SK-N-SH (cell line): ENCODE measurements at regions not wholly inside any gene's neighbourhood (a gene's known extent, or its start where the extent isn't known, plus 50 kb on each side); places are given as distances from the start of the nearest gene placed in this dataset.

Experiments used
- CTCF ChIA-PET: fragments of 300-600, 350-600 bp; formaldehyde crosslinking; extraction: SDS; loops from one replicate; lab custom pipeline; 2021; lab: Yijun Ruan, JAX
- POLR2A ChIA-PET: fragments of 350-600 bp; sonication (Branson Sonifier 250); formaldehyde crosslinking; extraction: SDS; loops from one replicate; lab custom pipeline; 2020; ENCODE audit warnings: antibody characterized with exemption, inconsistent platforms; lab: Yijun Ruan, JAX
- DNase-seq: peaks from one replicate; pipeline ENCODE4 v3.0.0; 2012
- H2AFZ ChIP-seq: fragments of 200-600 bp; sonication (generic); 2 replicates; pipeline ENCODE4 v1.8.1; 2016; ENCODE audit warnings: antibody characterized with exemption, mild to moderate bottlenecking, low read depth
- H3F3A ChIP-seq: fragments of 200-600 bp; sonication (generic); replicated peaks from 2 replicates; pipeline ENCODE3; 2016; ENCODE audit warnings: antibody characterized with exemption, mild to moderate bottlenecking; ENCODE audit not compliant: insufficient read depth
- H3K27ac ChIP-seq, 2 experiments: fragments of 200-500 bp in 1 of 2; fragments of 200-600 bp in 1 of 2; sonication (Bioruptor generic) in 1 of 2; sonication (generic), shearing (Covaris generic) in 1 of 2; 2 replicates each; pipeline versions ENCODE4 v1.5.1 to v1.6.1; 2014 to 2016; ENCODE audit warnings: low read depth in 2 of 2, inconsistent platforms in 1 of 2, low read length in 1 of 2, mild to moderate bottlenecking in 1 of 2, mixed read lengths in 1 of 2
- H3K27me3 ChIP-seq: fragments of 200-600 bp; sonication (generic), shearing (Covaris generic); 2 replicates; pipeline ENCODE4 v1.6.1; 2016; ENCODE audit warnings: mixed run types; ENCODE audit not compliant: insufficient read depth
- H3K36me3 ChIP-seq, 2 experiments: fragments of 200-500 bp in 1 of 2; fragments of 200-600 bp in 1 of 2; sonication (Bioruptor generic) in 1 of 2; sonication (generic) in 1 of 2; replicated peaks in 1 of 2; 2 replicates each; pipeline versions ENCODE3 to v1.5.1; 2014 to 2016; ENCODE audit warnings: low read length in 1 of 2, mild to moderate bottlenecking in 1 of 2; ENCODE audit not compliant: insufficient read depth in 2 of 2, control insufficient read depth in 1 of 2
- H3K4me1 ChIP-seq, 2 experiments: fragments of 200-500 bp in 1 of 2; fragments of 200-600 bp in 1 of 2; sonication (Bioruptor generic) in 1 of 2; sonication (generic), shearing (Covaris generic) in 1 of 2; 2 replicates each; pipeline versions ENCODE4 v1.5.1 to v1.6.1; 2014 to 2016; ENCODE audit warnings: low read depth in 1 of 2, low read length in 1 of 2, mixed run types in 1 of 2; ENCODE audit not compliant: insufficient read depth in 2 of 2, control insufficient read depth in 1 of 2
- H3K4me2 ChIP-seq: fragments of 200-600 bp; sonication (generic), shearing (Covaris generic); 2 replicates; pipeline ENCODE4 v1.6.1; 2017; ENCODE audit warnings: mixed run types
- H3K4me3 ChIP-seq, 2 experiments: fragments of 200-500 bp in 1 of 2; fragments of 200-600 bp in 1 of 2; sonication (Bioruptor generic) in 1 of 2; sonication (generic), shearing (Covaris generic) in 1 of 2; 2 replicates each; pipeline versions ENCODE4 v1.5.1 to v1.8.1; 2014 to 2016; ENCODE audit warnings: low read depth in 2 of 2, inconsistent platforms in 1 of 2, low read length in 1 of 2, mild to moderate bottlenecking in 1 of 2, mixed read lengths in 1 of 2, moderate library complexity in 1 of 2
- H3K79me2 ChIP-seq: fragments of 200-600 bp; sonication (generic); 2 replicates; pipeline ENCODE4 v1.8.1; 2017; ENCODE audit warnings: mild to moderate bottlenecking; ENCODE audit not compliant: insufficient read depth
- H3K9ac ChIP-seq: fragments of 200-600 bp; sonication (generic); 2 replicates; pipeline ENCODE4 v1.6.1; 2017; ENCODE audit warnings: mixed run types
- H3K9me2 ChIP-seq: fragments of 200-600 bp; sonication (generic); 2 replicates; pipeline ENCODE4 v1.6.1; 2017; ENCODE audit warnings: mixed run types
- H3K9me3 ChIP-seq: fragments of 200-600 bp; sonication (generic); 2 replicates; pipeline ENCODE4 v1.6.1; 2017; ENCODE audit warnings: mixed run types, mild to moderate bottlenecking, moderate library complexity
- H4K20me1 ChIP-seq: fragments of 200-600 bp; sonication (generic); 2 replicates; pipeline ENCODE4 v1.6.1; 2017; ENCODE audit warnings: mild to moderate bottlenecking, mixed run types; ENCODE audit not compliant: insufficient read depth
- CHD2 ChIP-seq: fragments of 150-350 bp; IDR thresholded peaks from 2 replicates; pipeline ENCODE4 v1.6.1; 2018; ENCODE audit warnings: low read length; ENCODE audit not compliant: partially characterized antibody
- ELF1 ChIP-seq: IDR thresholded peaks from 2 replicates; pipeline ENCODE4 v1.4.0; 2012
- EZH2phosphoT487 ChIP-seq: fragments of 200-600 bp; sonication (generic); IDR thresholded peaks from 2 replicates; pipeline ENCODE4 v1.6.1; 2017; ENCODE audit warnings: low read depth, mixed run types, mild to moderate bottlenecking, antibody characterized with exemption, moderate library complexity, borderline replicate concordance
- JUND ChIP-seq: IDR thresholded peaks from 2 replicates; pipeline ENCODE4 v1.4.0; 2012
- MEF2A ChIP-seq: IDR thresholded peaks from 2 replicates; pipeline ENCODE4 v1.4.0; 2012; ENCODE audit warnings: low read depth, borderline replicate concordance
- NFIC ChIP-seq: IDR thresholded peaks from 2 replicates; pipeline ENCODE4 v1.4.0; 2012; ENCODE audit warnings: borderline replicate concordance
- RAD21 ChIP-seq: IDR thresholded peaks from 2 replicates; pipeline ENCODE4 v1.6.1; 2012; ENCODE audit warnings: mild to moderate bottlenecking, low read length
- RFX5 ChIP-seq: IDR thresholded peaks from 2 replicates; pipeline ENCODE4 v1.6.1; 2012; ENCODE audit warnings: mild to moderate bottlenecking, improper control_type of control experiment, low read length
- RXRA ChIP-seq: IDR thresholded peaks from 2 replicates; pipeline ENCODE4 v1.4.0; 2012; ENCODE audit warnings: low read depth, mild to moderate bottlenecking, borderline replicate concordance
- SIN3A ChIP-seq: IDR thresholded peaks from 2 replicates; pipeline ENCODE4 v1.6.1; 2012; ENCODE audit warnings: low read depth, mild to moderate bottlenecking, low read length, moderate library complexity, borderline replicate concordance
- TAF1 ChIP-seq: IDR thresholded peaks from 2 replicates; pipeline ENCODE4 v1.6.1; 2012; ENCODE audit warnings: low read depth, mild to moderate bottlenecking, low read length, moderate library complexity, borderline replicate concordance
- TCF12 ChIP-seq: IDR thresholded peaks from 2 replicates; pipeline ENCODE4 v1.4.0; 2012
- TEAD4 ChIP-seq: IDR thresholded peaks from 2 replicates; pipeline ENCODE4 v1.4.0; 2012; ENCODE audit warnings: mild to moderate bottlenecking, borderline replicate concordance; ENCODE audit not compliant: insufficient read depth
- WGBS: methylation state at CpG from one replicate; pipeline ENCODE4 v1.1.6; 2017; ENCODE audit warnings: low lambda C conversion rate; 5-methylcytosine and 5-hydroxymethylcytosine counted together
- TF ChIP-seq, protein P1 (sequence below): IDR thresholded peaks from 2 replicates; pipeline ENCODE4 v1.4.0; 2012; ENCODE audit warnings: low read depth, borderline replicate concordance
- TF ChIP-seq, protein P2 (sequence below): fragments of 200-600 bp; sonication (generic); IDR thresholded peaks from 2 replicates; pipeline ENCODE4 v1.6.1; 2017; ENCODE audit warnings: antibody characterized with exemption, mild to moderate bottlenecking, moderate library complexity
- TF ChIP-seq, protein P3 (sequence below): fragments of 150-350 bp; IDR thresholded peaks from 2 replicates; pipeline ENCODE4 v1.6.1; 2017; ENCODE audit warnings: antibody characterized with exemption, low read length, low read depth, borderline replicate concordance

DNA sequence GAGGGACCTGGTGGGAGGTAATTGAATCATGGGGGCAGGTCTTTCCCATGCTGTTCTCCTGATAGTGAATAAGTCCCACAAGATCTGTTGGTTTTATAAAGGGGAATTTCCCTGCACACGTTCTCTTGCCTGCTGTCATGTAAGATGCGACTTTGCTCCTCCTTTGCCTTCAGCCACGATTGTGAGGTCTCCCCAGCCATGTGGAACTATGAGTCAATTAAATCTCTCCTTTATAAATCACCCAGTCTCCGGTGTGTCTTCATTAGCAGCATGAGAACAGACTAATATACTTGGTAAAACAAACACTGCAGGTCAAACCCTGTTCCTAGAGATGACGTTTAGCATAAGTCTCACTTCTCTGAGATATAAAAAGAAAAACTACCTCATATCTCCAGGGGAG, 148.3 kb downstream of the MATN1 start:
- Histone ChIP-seq H3K27ac (no peak overlapping the region), H3K9ac (no peak overlapping the region), H3F3A (no peaks in the 10 kb centered on the region), H2AFZ (no peak overlapping the region)
- POLR2A ChIA-PET: no interaction called here
- CTCF ChIA-PET: interaction anchor here (1.0 to 1.6 kb wide), 2 partner anchors 167 to 195 kb away, joined by 4 read pairs; no protein-coding TSS in a partner anchor
- TF ChIP-seq, protein P1, sequence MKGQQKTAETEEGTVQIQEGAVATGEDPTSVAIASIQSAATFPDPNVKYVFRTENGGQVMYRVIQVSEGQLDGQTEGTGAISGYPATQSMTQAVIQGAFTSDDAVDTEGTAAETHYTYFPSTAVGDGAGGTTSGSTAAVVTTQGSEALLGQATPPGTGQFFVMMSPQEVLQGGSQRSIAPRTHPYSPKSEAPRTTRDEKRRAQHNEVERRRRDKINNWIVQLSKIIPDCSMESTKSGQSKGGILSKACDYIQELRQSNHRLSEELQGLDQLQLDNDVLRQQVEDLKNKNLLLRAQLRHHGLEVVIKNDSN: no peak
- TF ChIP-seq EZH2phosphoT487: no peak
- TF ChIP-seq TEAD4: no peak
- TF ChIP-seq TAF1: no peak
- TF ChIP-seq JUND: no peak
- no peak for TF ChIP-seq RXRA
- no peak for TF ChIP-seq SIN3A
- TF ChIP-seq, protein P2, sequence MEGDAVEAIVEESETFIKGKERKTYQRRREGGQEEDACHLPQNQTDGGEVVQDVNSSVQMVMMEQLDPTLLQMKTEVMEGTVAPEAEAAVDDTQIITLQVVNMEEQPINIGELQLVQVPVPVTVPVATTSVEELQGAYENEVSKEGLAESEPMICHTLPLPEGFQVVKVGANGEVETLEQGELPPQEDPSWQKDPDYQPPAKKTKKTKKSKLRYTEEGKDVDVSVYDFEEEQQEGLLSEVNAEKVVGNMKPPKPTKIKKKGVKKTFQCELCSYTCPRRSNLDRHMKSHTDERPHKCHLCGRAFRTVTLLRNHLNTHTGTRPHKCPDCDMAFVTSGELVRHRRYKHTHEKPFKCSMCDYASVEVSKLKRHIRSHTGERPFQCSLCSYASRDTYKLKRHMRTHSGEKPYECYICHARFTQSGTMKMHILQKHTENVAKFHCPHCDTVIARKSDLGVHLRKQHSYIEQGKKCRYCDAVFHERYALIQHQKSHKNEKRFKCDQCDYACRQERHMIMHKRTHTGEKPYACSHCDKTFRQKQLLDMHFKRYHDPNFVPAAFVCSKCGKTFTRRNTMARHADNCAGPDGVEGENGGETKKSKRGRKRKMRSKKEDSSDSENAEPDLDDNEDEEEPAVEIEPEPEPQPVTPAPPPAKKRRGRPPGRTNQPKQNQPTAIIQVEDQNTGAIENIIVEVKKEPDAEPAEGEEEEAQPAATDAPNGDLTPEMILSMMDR: no peak
- TF ChIP-seq MEF2A: no peak
- no peak for TF ChIP-seq ELF1
- no peak for TF ChIP-seq RFX5
- TF ChIP-seq CHD2: no peak
- no peak for TF ChIP-seq TCF12
- TF ChIP-seq NFIC: no peak
- TF ChIP-seq, all 33 proteins: peak for 0
- peaks cover 0 to 25% of the 10 kb centered on the region in 2 experiments; a peak in 1 of 4 replicates for H3K4me1 ChIP-seq
- H3K79me2 ChIP-seq: no peaks in the 10 kb centered on the region
- WGBS: 24% methylated on average over 5 of the region's 5 CpGs
- no peaks in the 10 kb centered on the region for H4K20me1 ChIP-seq
- no peak overlapping the region for H3K4me2 ChIP-seq
- no peaks in the 10 kb centered on the region for H3K9me2 ChIP-seq
- no peak for DNase-seq
- H3K36me3 ChIP-seq: no peaks in the 10 kb centered on the region
- no peaks in the 10 kb centered on the region for H3K27me3 ChIP-seq
- no peaks in the 10 kb centered on the region for H3K9me3 ChIP-seq
- no peak overlapping the region for H3K4me3 ChIP-seq

DNA sequence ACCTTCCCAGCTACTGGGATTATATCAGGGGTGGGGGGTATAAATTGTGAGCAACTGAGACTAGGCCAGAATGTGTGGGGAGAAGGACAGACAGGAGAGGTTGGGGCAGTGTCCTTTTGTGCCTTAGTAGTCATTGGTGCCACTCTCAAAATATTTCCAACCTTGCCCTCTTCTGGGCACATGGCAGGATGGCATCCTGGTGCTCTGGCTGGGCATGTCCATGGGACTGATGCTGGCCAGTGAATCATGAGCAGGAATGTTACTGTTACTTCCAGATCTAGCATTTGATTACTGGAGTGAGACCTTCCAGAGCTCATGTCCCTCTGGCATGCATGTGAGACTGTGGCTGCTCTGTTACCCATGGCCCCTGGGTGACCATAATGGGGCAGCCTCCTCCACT, 151.2 kb downstream of the MATN1 start:
- no peaks in the 10 kb centered on the region for H3K9me3 ChIP-seq
- peak; percentile 33 for DNase-seq
- CTCF ChIA-PET: interaction anchor here (0.6 to 1.6 kb wide), 3 partner anchors 192 to 483 kb away, joined by 3 to 6 read pairs (median 3); no protein-coding TSS in a partner anchor

More for the DNA sequence above, 151.2 kb downstream of the MATN1 start:
- H3K27ac ChIP-seq: no peak overlapping the region
- TF ChIP-seq, protein P3, sequence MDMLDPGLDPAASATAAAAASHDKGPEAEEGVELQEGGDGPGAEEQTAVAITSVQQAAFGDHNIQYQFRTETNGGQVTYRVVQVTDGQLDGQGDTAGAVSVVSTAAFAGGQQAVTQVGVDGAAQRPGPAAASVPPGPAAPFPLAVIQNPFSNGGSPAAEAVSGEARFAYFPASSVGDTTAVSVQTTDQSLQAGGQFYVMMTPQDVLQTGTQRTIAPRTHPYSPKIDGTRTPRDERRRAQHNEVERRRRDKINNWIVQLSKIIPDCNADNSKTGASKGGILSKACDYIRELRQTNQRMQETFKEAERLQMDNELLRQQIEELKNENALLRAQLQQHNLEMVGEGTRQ: no peak
- TF ChIP-seq RAD21: peak; percentile 37
- TF ChIP-seq, all 33 proteins: peak for 1
- H3K9me2 ChIP-seq: no peaks in the 10 kb centered on the region
- POLR2A ChIA-PET: no interaction called here
- H3K9ac ChIP-seq: no peak overlapping the region
- no peaks in the 10 kb centered on the region for H4K20me1 ChIP-seq
- H3F3A ChIP-seq: no peaks in the 10 kb centered on the region
- no peaks in the 10 kb centered on the region for H3K36me3 ChIP-seq
- no peak overlapping the region for H3K4me2 ChIP-seq
- no peaks in the 10 kb centered on the region for H3K27me3 ChIP-seq
- peaks cover 0 to 25% of the 10 kb centered on the region in 2 experiments; a peak in 1 of 4 replicates for H3K4me1 ChIP-seq
- no peak overlapping the region for H3K4me3 ChIP-seq
- no peak overlapping the region for H2AFZ ChIP-seq
- H3K79me2 ChIP-seq: no peaks in the 10 kb centered on the region
